ENCODE measurements at regions not wholly inside any gene's neighbourhood (a gene's known extent, or its start where the extent isn't known, plus 50 kb on each side); places are given as distances from the start of the nearest gene placed in this dataset.

DNA sequence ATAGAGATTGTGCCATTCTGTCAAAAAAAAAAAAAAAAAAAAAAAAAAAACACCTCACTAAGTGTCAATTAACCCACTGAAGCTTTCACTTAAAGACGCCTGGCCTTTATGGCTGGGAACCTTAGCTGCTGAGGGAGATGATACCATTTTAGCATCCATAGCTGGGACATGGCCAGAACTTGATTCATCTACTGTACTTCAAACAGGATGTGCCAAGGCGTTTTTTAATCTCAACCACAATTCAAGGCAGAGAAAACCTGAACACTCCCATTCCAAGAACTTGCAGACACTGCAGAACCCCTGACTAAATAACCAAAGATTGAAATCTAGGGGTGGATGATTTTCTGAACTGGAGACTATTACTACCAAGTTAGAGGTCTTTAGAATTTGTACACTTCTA lies 996.6 kb downstream of the SORCS1 start:
- Histone ChIP-seq H3K9me1 (replicated peaks; ENCODE audit: control insufficient read depth, extremely low read depth, insufficient read depth, low read length) (no peaks in the 10 kb centered on the region), H3K27ac (ENCODE audit: insufficient read depth, low read depth, low read length) (no peak overlapping the region), H2AFZ (ENCODE audit: low read depth, low read length) (no peak overlapping the region), H3K9me3 (replicated peaks; ENCODE audit: control insufficient read depth, insufficient read depth, low read length) (peaks cover 2% of the 10 kb centered on the region), H3K4me3 (replicated peaks in 1 of 3; ENCODE audit: insufficient read depth in 1 of 3, low read depth in 1 of 3, low read length in 3 of 3) (no peak overlapping the region), H3K9ac (replicated peaks; ENCODE audit: extremely low read depth, insufficient read depth, low read length) (no peak overlapping the region), H3K27me3 (ENCODE audit: control insufficient read depth in 2 of 2, insufficient read depth in 2 of 2, low read length in 2 of 2) (no peaks in the 10 kb centered on the region), H3K4me2 (ENCODE audit: insufficient read depth, low read length) (no peak overlapping the region), H3K79me2 (ENCODE audit: control insufficient read depth, insufficient read depth, low read length) (no peaks in the 10 kb centered on the region), H3K4me1 (ENCODE audit: control insufficient read depth, extremely low read depth, insufficient read depth, low read length) (no peaks in the 10 kb centered on the region), H4K20me1 (replicated peaks; ENCODE audit: control insufficient read depth, extremely low read depth, insufficient read depth, low read length) (no peaks in the 10 kb centered on the region), H3K36me3 (ENCODE audit: control insufficient read depth in 2 of 2, extremely low read depth in 1 of 2, insufficient read depth in 2 of 2, low read length in 2 of 2) (no peaks in the 10 kb centered on the region)
- CTCF ChIA-PET: no interaction called here
- BruUV-seq (replicated peaks): no TSS peak
- TF ChIP-seq, protein P1, sequence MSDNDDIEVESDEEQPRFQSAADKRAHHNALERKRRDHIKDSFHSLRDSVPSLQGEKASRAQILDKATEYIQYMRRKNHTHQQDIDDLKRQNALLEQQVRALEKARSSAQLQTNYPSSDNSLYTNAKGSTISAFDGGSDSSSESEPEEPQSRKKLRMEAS (IDR thresholded peaks at IDR 0.05; ENCODE audit: insufficient read depth, insufficient read length): no peak
- TF ChIP-seq MYC (IDR thresholded peaks at IDR 0.05; ENCODE audit: low read depth, low read length): no peak
- TF ChIP-seq, protein P2, sequence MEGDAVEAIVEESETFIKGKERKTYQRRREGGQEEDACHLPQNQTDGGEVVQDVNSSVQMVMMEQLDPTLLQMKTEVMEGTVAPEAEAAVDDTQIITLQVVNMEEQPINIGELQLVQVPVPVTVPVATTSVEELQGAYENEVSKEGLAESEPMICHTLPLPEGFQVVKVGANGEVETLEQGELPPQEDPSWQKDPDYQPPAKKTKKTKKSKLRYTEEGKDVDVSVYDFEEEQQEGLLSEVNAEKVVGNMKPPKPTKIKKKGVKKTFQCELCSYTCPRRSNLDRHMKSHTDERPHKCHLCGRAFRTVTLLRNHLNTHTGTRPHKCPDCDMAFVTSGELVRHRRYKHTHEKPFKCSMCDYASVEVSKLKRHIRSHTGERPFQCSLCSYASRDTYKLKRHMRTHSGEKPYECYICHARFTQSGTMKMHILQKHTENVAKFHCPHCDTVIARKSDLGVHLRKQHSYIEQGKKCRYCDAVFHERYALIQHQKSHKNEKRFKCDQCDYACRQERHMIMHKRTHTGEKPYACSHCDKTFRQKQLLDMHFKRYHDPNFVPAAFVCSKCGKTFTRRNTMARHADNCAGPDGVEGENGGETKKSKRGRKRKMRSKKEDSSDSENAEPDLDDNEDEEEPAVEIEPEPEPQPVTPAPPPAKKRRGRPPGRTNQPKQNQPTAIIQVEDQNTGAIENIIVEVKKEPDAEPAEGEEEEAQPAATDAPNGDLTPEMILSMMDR (IDR thresholded peaks at IDR 0.05; ENCODE audit: extremely low read depth in 1 of 2, insufficient read depth in 1 of 2, low read depth in 1 of 2, low read length in 2 of 2): no peak
- no peak for TF ChIP-seq EZH2 (IDR thresholded peaks at IDR 0.05; ENCODE audit: borderline replicate concordance, low read depth, low read length, severe bottlenecking)
- TF ChIP-seq POLR2A (IDR thresholded peaks at IDR 0.05; ENCODE audit: low read depth, low read length): no peak
- TF ChIP-seq FOS (IDR thresholded peaks at IDR 0.05; ENCODE audit: borderline replicate concordance, insufficient read depth, low read length): no peak
- no peak for TF ChIP-seq JUN (IDR thresholded peaks at IDR 0.05; ENCODE audit: borderline replicate concordance, insufficient read depth, insufficient read length, low read depth)
- no peak for TF ChIP-seq POLR2AphosphoS5 (IDR thresholded peaks at IDR 0.05; ENCODE audit: insufficient read depth, low read depth, low read length)
- TF ChIP-seq GATA2 (IDR thresholded peaks at IDR 0.05; ENCODE audit: insufficient read depth, insufficient read length, low read depth, low read length): no peak
- no peak for FAIRE-seq
- POLR2A ChIA-PET: no interaction called here
- intact Hi-C loops (cut with micrococcal nuclease): no loop called here
- DNase-seq (ENCODE audit: low read depth, low spot score): no peak
- dilution Hi-C loops (cut with MboI; ENCODE audit: extremely low pct_ligation_motif_present, low sequenced_read_pairs): no loop called here

All from endothelial cell of umbilical vein (primary cell).